ENCODE measurements at regions not wholly inside any gene's neighbourhood (a gene's known extent, or its start where the extent isn't known, plus 50 kb on each side); places are given as distances from the start of the nearest gene placed in this dataset.

- ChIA-PET POLR2A (no interaction called here), CTCF (interaction anchor here (1.4 kb wide), 1 partner anchor 74 kb away, joined by 6 read pairs; no protein-coding TSS in a partner anchor)
- Mint-ChIP-seq H3K4me1 (peaks cover 75% of the 10 kb centered on the region), H3K36me3 (peaks cover 19% of the 10 kb centered on the region), H3K27me3 (ENCODE audit: low read depth) (no peaks in the 10 kb centered on the region), H3K9me3 (no peaks in the 10 kb centered on the region), H3K4me3 (no peak overlapping the region), H3K27ac (peak overlapping the region; percentile 91)
- no peak for TF ChIP-seq ZNF317 (CRISPR knock-in tag; IDR thresholded peaks at IDR 0.05; ENCODE audit: borderline replicate concordance, low read depth)
- TF ChIP-seq ZSCAN18 (CRISPR knock-in tag; IDR thresholded peaks at IDR 0.05), result no peak
- TF ChIP-seq TP53 (CRISPR knock-in tag; IDR thresholded peaks at IDR 0.05), result no peak
- no peak for TF ChIP-seq SP1 (CRISPR knock-in tag; conservative IDR thresholded peaks at IDR 0.05)
- no peak for TF ChIP-seq NFE2L1 (CRISPR knock-in tag; IDR thresholded peaks at IDR 0.05)
- TF ChIP-seq ZNF423 (CRISPR knock-in tag; IDR thresholded peaks at IDR 0.05), result no peak
- no peak for TF ChIP-seq ZNF512 (CRISPR knock-in tag; IDR thresholded peaks at IDR 0.05; ENCODE audit: borderline replicate concordance)
- TF ChIP-seq IRF2 (CRISPR knock-in tag; IDR thresholded peaks at IDR 0.05; ENCODE audit: borderline replicate concordance, low read depth), result no peak
- TF ChIP-seq ZBTB43 (CRISPR knock-in tag; IDR thresholded peaks at IDR 0.05), result no peak
- TF ChIP-seq ESRRA (CRISPR knock-in tag; IDR thresholded peaks at IDR 0.05; ENCODE audit: borderline replicate concordance), result no peak
- TF ChIP-seq FOXP4 (CRISPR knock-in tag; IDR thresholded peaks at IDR 0.05), result no peak
- DNase-seq (ENCODE audit: low spot score), result no peak
- no peak for ATAC-seq
These were observed 52.7 kb upstream of the ZCCHC13 start for GRCh38 chrX:74251006-74251930.

GRCh38 chrX:74250574-74250973 lies 53.4 kb upstream of the ZCCHC13 start:
- peaks cover 12% of the 10 kb centered on the region for H3K36me3 Mint-ChIP-seq
- H3K27ac Mint-ChIP-seq, result peak overlapping the region; percentile 91
- peaks cover 68% of the 10 kb centered on the region for H3K4me1 Mint-ChIP-seq
- no peaks in the 10 kb centered on the region for H3K9me3 Mint-ChIP-seq
- no peak for DNase-seq (ENCODE audit: low spot score)
- ChIA-PET POLR2A (no interaction called here), CTCF (interaction anchor here (0.8 to 1.4 kb wide), 3 partner anchors 13 to 75 kb away, joined by 3 to 9 read pairs (median 6); no protein-coding TSS in a partner anchor)
- no peak overlapping the region for H3K4me3 Mint-ChIP-seq
- no peak for ATAC-seq
- no peaks in the 10 kb centered on the region for H3K27me3 Mint-ChIP-seq (ENCODE audit: low read depth)
- TF ChIP-seq ZNF416 (CRISPR knock-in tag; IDR thresholded peaks at IDR 0.05) (no peak), ZNF121 (CRISPR knock-in tag; IDR thresholded peaks at IDR 0.05) (peak; percentile 90)

GRCh38 chrX:74249963-74250362 lies 54.0 kb upstream of the ZCCHC13 start:
- ATAC-seq (peak; percentile 84), DNase-seq (ENCODE audit: low spot score) (peak; percentile 51)
- Mint-ChIP-seq H3K4me1 (peaks cover 64% of the 10 kb centered on the region), H3K9me3 (no peaks in the 10 kb centered on the region), H3K27ac (peak overlapping the region; percentile 91), H3K4me3 (peak overlapping the region; percentile 22), H3K36me3 (peaks cover 14% of the 10 kb centered on the region), H3K27me3 (ENCODE audit: low read depth) (no peaks in the 10 kb centered on the region)
- CTCF ChIA-PET, result interaction anchor here (0.8 to 1.1 kb wide), 2 partner anchors 13 to 75 kb away, joined by 3 to 9 read pairs; no protein-coding TSS in a partner anchor
- POLR2A ChIA-PET, result no interaction called here
- TF ChIP-seq ZNF281 (CRISPR knock-in tag; IDR thresholded peaks at IDR 0.05) (no peak), AFF4 (CRISPR knock-in tag; IDR thresholded peaks at IDR 0.05; ENCODE audit: borderline replicate concordance) (no peak), ZNF317 (CRISPR knock-in tag; IDR thresholded peaks at IDR 0.05; ENCODE audit: borderline replicate concordance, low read depth) (no peak)
